Activated CD4-positive, alpha-beta T cell treated with anti-CD3 and anti-CD28 coated beads, Interleukin-2, amount 10 ng/mL, durations not matched to agents 7 days and 5 days (primary cell): ENCODE measurements at regions not wholly inside any gene's neighbourhood (a gene's known extent, or its start where the extent isn't known, plus 50 kb on each side); places are given as distances from the start of the nearest gene placed in this dataset.
"Not testable (repeated sequence)": the region's sequence is repeated elsewhere in the genome, so short reads cannot be mapped to it uniquely, and the experiment has no call there.

Experiments
- CTCF ChIA-PET: fragments of 350-600 bp; sonication (Branson Sonifier 250); formaldehyde crosslinking; loops from one replicate; lab custom pipeline; 2021; ENCODE audit warnings: antibody characterized with exemption; lab: Charles Lee
- POLR2A ChIA-PET: fragments of 350-600 bp; sonication (Branson Sonifier 250); formaldehyde crosslinking; loops from one replicate; lab custom pipeline; 2021; ENCODE audit warnings: antibody characterized with exemption; lab: Charles Lee
- DNase-seq: peaks from one replicate; pipeline ENCODE4 v3.0.0-alpha.2; 2020
- H3K27ac Mint-ChIP-seq: one replicate; pipeline ENCODE4 v1.8.0; 2021; ENCODE audit warnings: mild to moderate bottlenecking, moderate library complexity, mixed read lengths
- H3K27me3 Mint-ChIP-seq: one replicate; pipeline ENCODE4 v1.8.0; 2021; ENCODE audit warnings: mixed read lengths
- H3K36me3 Mint-ChIP-seq: one replicate; pipeline ENCODE4 v1.8.0; 2021; ENCODE audit warnings: low read depth, mixed read lengths
- H3K4me1 Mint-ChIP-seq: one replicate; pipeline ENCODE4 v1.8.0; 2021; ENCODE audit warnings: mixed read lengths
- H3K4me3 Mint-ChIP-seq: one replicate; pipeline ENCODE4 v1.8.0; 2021; ENCODE audit warnings: mild to moderate bottlenecking, moderate library complexity, mixed read lengths
- H3K9me3 Mint-ChIP-seq: one replicate; pipeline ENCODE4 v1.8.0; 2021; ENCODE audit warnings: mixed read lengths

GRCh38 chr2:38147333-38148121, 71.6 kb upstream of the CYP1B1 start:
- Mint-ChIP-seq H3K9me3 (no peaks in the 10 kb centered on the region), H3K27ac (no peak overlapping the region), H3K4me1 (peaks cover 8% of the 10 kb centered on the region), H3K4me3 (no peak overlapping the region), H3K27me3 (no peaks in the 10 kb centered on the region), H3K36me3 (no peaks in the 10 kb centered on the region)
- ChIA-PET POLR2A (no interaction called here), CTCF (no interaction called here)
- DNase-seq: no peak

GRCh38 chr2:38146907-38147307, 71.0 kb upstream of the CYP1B1 start:
- no peaks in the 10 kb centered on the region for H3K9me3 Mint-ChIP-seq
- H3K27ac Mint-ChIP-seq: no peak overlapping the region
- no peaks in the 10 kb centered on the region for H3K36me3 Mint-ChIP-seq
- POLR2A ChIA-PET: no interaction called here
- no peak for DNase-seq
- H3K4me3 Mint-ChIP-seq: no peak overlapping the region
- CTCF ChIA-PET: no interaction called here
- peaks cover 8% of the 10 kb centered on the region for H3K4me1 Mint-ChIP-seq
- peaks cover 5% of the 10 kb centered on the region for H3K27me3 Mint-ChIP-seq

DNA sequence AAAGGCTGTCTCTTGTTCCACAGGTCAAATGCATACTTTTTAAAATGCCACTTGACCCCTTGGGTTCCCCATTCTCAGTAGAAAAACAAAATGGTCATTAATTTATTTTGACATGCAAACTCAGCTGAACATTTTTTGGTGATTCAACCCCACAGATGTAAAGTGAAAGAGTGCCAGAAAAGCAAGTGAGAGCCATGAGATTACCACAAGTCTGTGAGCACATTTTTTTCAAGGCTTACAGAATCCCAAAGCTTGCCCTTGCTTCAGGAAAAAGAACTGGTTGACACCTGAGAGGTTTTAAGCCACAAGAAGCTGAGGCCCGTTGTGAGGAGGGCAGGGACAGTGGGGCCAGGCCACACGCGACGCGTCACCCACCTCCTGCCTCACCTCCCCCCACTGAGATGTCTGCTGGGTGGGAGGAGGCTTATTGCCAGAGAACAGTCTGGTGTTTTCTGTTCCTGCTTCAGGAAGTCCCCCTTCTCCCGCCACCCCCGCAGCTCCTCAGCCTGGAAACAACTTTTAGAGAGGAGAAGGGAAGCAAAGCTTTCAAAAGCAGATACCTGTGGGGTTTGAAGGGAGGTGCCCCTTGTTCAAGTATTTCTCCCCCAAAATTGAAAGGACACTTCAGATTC, 70.4 kb upstream of the CYP1B1 start:
- Mint-ChIP-seq H3K9me3 (no peaks in the 10 kb centered on the region), H3K27me3 (peaks cover 5% of the 10 kb centered on the region), H3K36me3 (no peaks in the 10 kb centered on the region), H3K4me1 (peaks cover 8% of the 10 kb centered on the region), H3K4me3 (no peak overlapping the region), H3K27ac (no peak overlapping the region)
- DNase-seq: no peak
- POLR2A ChIA-PET: no interaction called here
- CTCF ChIA-PET: interaction anchor here (0.5 kb wide), 1 partner anchor 351 kb away, joined by 3 read pairs; no protein-coding TSS in a partner anchor

GRCh38 chr2:38145236-38145635, 69.3 kb upstream of the CYP1B1 start:
- Mint-ChIP-seq H3K27ac (no peak overlapping the region), H3K9me3 (no peaks in the 10 kb centered on the region), H3K27me3 (peaks cover 9% of the 10 kb centered on the region), H3K4me3 (no peak overlapping the region), H3K4me1 (peaks cover 8% of the 10 kb centered on the region), H3K36me3 (no peaks in the 10 kb centered on the region)
- no peak for DNase-seq
- POLR2A ChIA-PET: no interaction called here
- CTCF ChIA-PET: interaction anchor here (0.7 kb wide), 1 partner anchor 67 kb away, joined by 3 read pairs; no protein-coding TSS in a partner anchor

DNA sequence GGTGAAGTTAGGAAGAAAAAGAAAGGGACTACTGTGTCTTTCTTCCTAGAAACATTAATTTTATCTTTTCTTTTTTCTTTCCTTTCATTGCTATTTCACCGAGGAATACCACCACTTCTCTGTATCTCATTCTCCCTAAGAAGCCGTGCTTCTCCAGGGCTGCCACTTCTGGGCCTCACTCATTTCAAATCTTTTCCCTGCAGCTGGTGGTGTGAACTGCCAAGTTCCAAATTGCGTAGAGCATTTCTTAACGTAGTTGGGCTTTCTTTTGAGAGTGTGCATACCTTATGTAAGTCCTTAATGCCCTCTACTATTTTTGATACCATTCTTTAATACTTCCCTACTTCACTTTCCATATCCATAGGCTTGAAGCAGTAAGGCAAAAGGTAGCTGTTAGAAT, 66.7 kb upstream of the CYP1B1 start:
- no peaks in the 10 kb centered on the region for H3K36me3 Mint-ChIP-seq
- H3K4me3 Mint-ChIP-seq: no peak overlapping the region
- no peak overlapping the region for H3K27ac Mint-ChIP-seq
- H3K27me3 Mint-ChIP-seq: peaks cover 10% of the 10 kb centered on the region
- CTCF ChIA-PET: no interaction called here
- no peaks in the 10 kb centered on the region for H3K9me3 Mint-ChIP-seq
- no peak for DNase-seq
- POLR2A ChIA-PET: no interaction called here
- H3K4me1 Mint-ChIP-seq: peaks cover 8% of the 10 kb centered on the region

DNA sequence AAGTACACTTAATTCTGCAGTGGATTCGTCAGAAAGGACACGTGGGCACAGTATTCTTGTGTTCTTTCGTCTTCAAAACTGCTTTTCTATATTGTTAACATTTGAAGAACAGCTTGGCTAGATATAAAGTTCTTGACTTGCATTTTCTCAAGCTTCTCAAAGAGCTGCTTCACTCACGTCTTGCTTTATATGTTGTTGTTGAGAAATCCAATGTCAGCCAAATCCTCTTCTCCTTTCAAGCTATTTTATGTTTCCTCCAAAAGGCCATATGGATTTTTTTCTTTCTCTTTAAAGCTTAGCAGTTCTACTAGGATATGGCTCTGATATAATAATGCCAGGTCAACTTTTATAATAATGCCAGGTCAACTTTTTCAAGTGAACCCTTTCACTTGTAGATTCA, 65.5 kb upstream of the CYP1B1 start:
- H3K36me3 Mint-ChIP-seq: no peaks in the 10 kb centered on the region
- H3K9me3 Mint-ChIP-seq: no peaks in the 10 kb centered on the region
- H3K4me1 Mint-ChIP-seq: peaks cover 2% of the 10 kb centered on the region
- H3K4me3 Mint-ChIP-seq: no peak overlapping the region
- H3K27ac Mint-ChIP-seq: no peak overlapping the region
- peaks cover 12% of the 10 kb centered on the region for H3K27me3 Mint-ChIP-seq
- ChIA-PET POLR2A (no interaction called here), CTCF (no interaction called here)
- no peak for DNase-seq

DNA sequence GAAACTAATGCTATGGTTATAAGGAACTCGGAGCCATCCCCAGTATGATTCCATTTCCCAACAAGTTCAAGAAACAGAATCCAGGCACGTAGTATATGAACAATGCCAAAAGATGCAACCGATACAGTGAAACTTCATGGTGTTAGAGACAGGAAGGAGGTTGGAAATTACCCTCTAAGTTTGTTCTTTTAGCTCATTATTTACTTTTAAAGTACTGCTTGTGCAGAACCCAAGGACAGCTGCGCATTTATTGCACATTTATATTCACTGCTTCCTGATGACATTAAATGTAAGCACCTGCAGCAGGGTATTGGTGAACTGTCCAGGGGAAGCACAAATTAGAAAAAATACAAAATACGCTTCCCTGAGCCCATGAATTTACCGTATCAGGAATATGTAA, 63.0 kb upstream of the CYP1B1 start:
- no peak for DNase-seq

DNA sequence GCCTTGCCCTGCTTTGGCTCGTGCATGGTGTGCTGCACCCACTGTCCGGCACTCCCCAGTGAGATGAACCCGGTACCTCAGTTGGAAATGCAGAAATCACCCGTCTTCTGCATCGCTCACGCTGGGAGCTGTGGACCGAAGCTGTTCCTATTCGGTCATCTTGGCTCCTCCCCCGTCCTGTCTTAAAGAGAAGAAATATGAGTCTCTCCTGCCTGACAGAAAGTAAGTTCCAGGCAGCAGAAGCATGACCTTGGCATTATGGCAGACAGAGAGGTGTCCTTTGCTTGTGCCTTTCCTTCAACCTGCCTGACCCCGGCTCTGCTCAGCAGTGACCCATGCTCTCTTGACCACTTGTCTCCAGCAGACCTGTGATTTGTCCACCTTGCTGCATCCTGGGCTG, 62.5 kb upstream of the CYP1B1 start:
- DNase-seq: no peak
- H3K9me3 Mint-ChIP-seq: no peaks in the 10 kb centered on the region
- H3K27me3 Mint-ChIP-seq: peaks cover 23% of the 10 kb centered on the region
- H3K4me1 Mint-ChIP-seq: no peaks in the 10 kb centered on the region
- no peak overlapping the region for H3K27ac Mint-ChIP-seq
- ChIA-PET POLR2A (no interaction called here), CTCF (no interaction called here)
- no peaks in the 10 kb centered on the region for H3K36me3 Mint-ChIP-seq
- no peak overlapping the region for H3K4me3 Mint-ChIP-seq

More for the DNA sequence above, 63.0 kb upstream of the CYP1B1 start:
- ChIA-PET POLR2A (no interaction called here), CTCF (interaction anchor here (0.6 kb wide), 1 partner anchor 61 kb away, joined by 4 read pairs; no protein-coding TSS in a partner anchor)
- Mint-ChIP-seq H3K27ac (no peak overlapping the region), H3K27me3 (peaks cover 23% of the 10 kb centered on the region), H3K4me3 (no peak overlapping the region), H3K9me3 (no peaks in the 10 kb centered on the region), H3K4me1 (no peaks in the 10 kb centered on the region), H3K36me3 (no peaks in the 10 kb centered on the region)

- H3K36me3 Mint-ChIP-seq, H3K4me1 Mint-ChIP-seq, H3K9me3 Mint-ChIP-seq, CTCF ChIA-PET, H3K4me3 Mint-ChIP-seq, DNase-seq, H3K27ac Mint-ChIP-seq, POLR2A ChIA-PET: not testable (repeated sequence)
- H3K27me3 Mint-ChIP-seq: peaks cover 23% of the 10 kb centered on the region
Observed at GRCh38 chr2:38137958-38138357, 62.0 kb upstream of the CYP1B1 start.

- H3K4me1 Mint-ChIP-seq: no peaks in the 10 kb centered on the region
- H3K27me3 Mint-ChIP-seq: peaks cover 11% of the 10 kb centered on the region
- ChIA-PET CTCF (no interaction called here), POLR2A (no interaction called here)
- H3K9me3 Mint-ChIP-seq: peaks cover 13% of the 10 kb centered on the region
- peaks cover 8% of the 10 kb centered on the region for H3K36me3 Mint-ChIP-seq
- H3K27ac Mint-ChIP-seq: no peak overlapping the region
- no peak overlapping the region for H3K4me3 Mint-ChIP-seq
- no peak for DNase-seq
Observed at GRCh38 chr2:38131676-38132075, 55.7 kb upstream of the CYP1B1 start.

GRCh38 chr2:38130876-38131275, 54.9 kb upstream of the CYP1B1 start:
- peaks cover 8% of the 10 kb centered on the region for H3K36me3 Mint-ChIP-seq
- no peak overlapping the region for H3K27ac Mint-ChIP-seq
- CTCF ChIA-PET: no interaction called here
- no peak overlapping the region for H3K4me3 Mint-ChIP-seq
- DNase-seq: no peak
- no peaks in the 10 kb centered on the region for H3K4me1 Mint-ChIP-seq
- POLR2A ChIA-PET: no interaction called here
- H3K27me3 Mint-ChIP-seq: peaks cover 6% of the 10 kb centered on the region
- H3K9me3 Mint-ChIP-seq: peaks cover 18% of the 10 kb centered on the region

DNA sequence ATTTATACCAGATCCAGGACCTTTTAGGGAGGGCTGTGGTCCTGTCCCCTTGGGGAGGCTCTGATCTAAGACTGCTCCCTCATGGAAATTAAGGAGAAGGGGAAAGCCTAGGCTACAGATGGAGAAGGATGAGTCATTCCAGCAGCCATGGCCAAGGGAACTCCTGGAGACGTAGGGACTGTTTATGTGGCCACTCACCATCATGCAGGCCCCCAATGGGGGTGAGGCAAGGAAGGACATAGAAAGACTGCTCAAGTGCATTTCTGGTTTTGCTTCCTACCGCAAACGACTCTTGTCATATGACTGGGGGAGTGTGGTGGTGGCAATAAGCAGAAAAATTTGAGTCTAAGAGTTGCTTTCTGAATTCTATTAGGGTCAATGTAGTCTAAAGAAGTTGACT, 54.0 kb upstream of the CYP1B1 start:
- ChIA-PET CTCF (no interaction called here), POLR2A (no interaction called here)
- Mint-ChIP-seq H3K27ac (no peak overlapping the region), H3K4me3 (no peak overlapping the region), H3K36me3 (peaks cover 8% of the 10 kb centered on the region), H3K9me3 (peaks cover 18% of the 10 kb centered on the region), H3K27me3 (peaks cover under 1% of the 10 kb centered on the region), H3K4me1 (no peaks in the 10 kb centered on the region)
- no peak for DNase-seq

- ChIA-PET POLR2A (no interaction called here), CTCF (interaction anchor here (0.6 kb wide), 1 partner anchor 1019 kb away, joined by 5 read pairs; no protein-coding TSS in a partner anchor)
- H3K36me3 Mint-ChIP-seq: peaks cover 8% of the 10 kb centered on the region
- DNase-seq: no peak
- no peak overlapping the region for H3K4me3 Mint-ChIP-seq
- no peak overlapping the region for H3K27ac Mint-ChIP-seq
- peaks cover 18% of the 10 kb centered on the region for H3K9me3 Mint-ChIP-seq
- no peaks in the 10 kb centered on the region for H3K4me1 Mint-ChIP-seq
- H3K27me3 Mint-ChIP-seq: no peaks in the 10 kb centered on the region
Observed at GRCh38 chr2:38129481-38129880, 53.5 kb upstream of the CYP1B1 start.
